SK-N-MC (cell line): ENCODE measurements at regions not wholly inside any gene's neighbourhood (a gene's known extent, or its start where the extent isn't known, plus 50 kb on each side); places are given as distances from the start of the nearest gene placed in this dataset.

ENCODE experiments used
- DNase-seq: peaks from one replicate; pipeline ENCODE4 v3.0.0-alpha.2; 2011; ENCODE audit warnings: low read depth, low spot score
- H3K27ac ChIP-seq: fragments of 200-600 bp; sonication (generic); 2 replicates; pipeline ENCODE4 v1.5.1; 2016; ENCODE audit warnings: mixed run types
- H3K36me3 ChIP-seq: fragments of 200-600 bp; sonication (generic); 2 replicates; pipeline ENCODE4 v1.6.1; 2017; ENCODE audit warnings: antibody characterized with exemption, low read length, mixed read lengths; ENCODE audit not compliant: insufficient read depth
- H3K4me3 ChIP-seq: fragments of 200-600 bp; sonication (generic); 2 replicates; pipeline ENCODE4 v1.5.1; 2016
- H3K9ac ChIP-seq: fragments of 200-600 bp; sonication (generic); 2 replicates; pipeline ENCODE4 v1.8.0; 2017; ENCODE audit warnings: mixed run types, mixed read lengths; ENCODE audit not compliant: insufficient read length
- H3K9me3 ChIP-seq: fragments of 200-600 bp; sonication (generic); 2 replicates; pipeline ENCODE4 v1.6.1; 2017; ENCODE audit warnings: low read depth, mild to moderate bottlenecking, antibody characterized with exemption, low read length, moderate library complexity, mixed read lengths
- EZH2 ChIP-seq: fragments of 200-600 bp; sonication (generic); IDR thresholded peaks from one replicate; pipeline ENCODE4 v1.6.1; 2017; ENCODE audit warnings: antibody characterized with exemption
- FOXP2 ChIP-seq: optimal IDR thresholded peaks from 2 replicates; pipeline ENCODE3; 2011; ENCODE audit warnings: mild to moderate bottlenecking, moderate library complexity; ENCODE audit not compliant: insufficient read depth; ENCODE audit errors: extremely low read length, control extremely low read depth
- POLR2AphosphoS5 ChIP-seq: IDR thresholded peaks from 2 replicates; pipeline ENCODE4 v1.6.1; 2012; ENCODE audit warnings: mild to moderate bottlenecking, low read depth, low read length, borderline replicate concordance

GRCh38 chr13:97715763-97716162 is 237.7 kb upstream of the IPO5 start:
- H3K9me3 ChIP-seq, result no peaks in the 10 kb centered on the region
- TF ChIP-seq EZH2 (no peak), POLR2AphosphoS5 (no peak), FOXP2 (no peak)
- H3K27ac ChIP-seq, result no peak overlapping the region
- no peak for DNase-seq
- no peak overlapping the region for H3K4me3 ChIP-seq
- H3K9ac ChIP-seq, result no peak overlapping the region
- H3K36me3 ChIP-seq, result no peaks in the 10 kb centered on the region

GRCh38 chr13:97716746-97717145 is 236.7 kb upstream of the IPO5 start:
- no peak for DNase-seq

GRCh38 chr13:97719736-97720135 is 233.7 kb upstream of the IPO5 start:
- DNase-seq, result no peak
- no peaks in the 10 kb centered on the region for H3K9me3 ChIP-seq
- no peaks in the 10 kb centered on the region for H3K36me3 ChIP-seq
- H3K27ac ChIP-seq, result no peak overlapping the region
- H3K4me3 ChIP-seq, result no peak overlapping the region
- TF ChIP-seq EZH2 (no peak), FOXP2 (no peak), POLR2AphosphoS5 (no peak)
- H3K9ac ChIP-seq, result no peak overlapping the region

More at GRCh38 chr13:97716746-97717145, 236.7 kb upstream of the IPO5 start:
- Histone ChIP-seq H3K9ac (no peak overlapping the region), H3K36me3 (no peaks in the 10 kb centered on the region), H3K27ac (no peak overlapping the region), H3K9me3 (no peaks in the 10 kb centered on the region), H3K4me3 (no peak overlapping the region)
- TF ChIP-seq EZH2 (no peak), FOXP2 (no peak)

DNA sequence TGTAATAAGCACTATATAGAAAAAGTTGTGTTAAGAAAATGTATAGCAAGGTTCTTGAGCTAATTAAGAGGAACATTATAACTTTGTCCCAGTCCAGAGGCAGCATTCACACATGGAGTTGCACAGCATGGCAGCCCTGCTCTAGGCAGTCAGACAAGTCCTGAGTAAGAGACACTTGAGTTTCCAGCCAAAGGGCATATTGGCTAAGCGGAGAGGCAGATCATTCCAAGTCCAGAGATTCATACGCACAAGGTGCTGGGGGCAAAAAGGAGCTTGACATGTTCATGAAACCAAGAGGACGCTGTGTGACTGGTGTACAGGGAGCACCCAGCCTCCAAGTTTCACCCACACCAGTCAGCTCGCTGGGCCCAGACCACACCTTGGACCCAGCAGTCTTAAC is 232.6 kb upstream of the IPO5 start:
- Histone ChIP-seq H3K9ac (no peak overlapping the region), H3K9me3 (no peaks in the 10 kb centered on the region), H3K36me3 (no peaks in the 10 kb centered on the region), H3K4me3 (no peak overlapping the region), H3K27ac (no peak overlapping the region)
- no peak for DNase-seq
- TF ChIP-seq POLR2AphosphoS5 (no peak), FOXP2 (no peak), EZH2 (no peak)

GRCh38 chr13:97723655-97724054 is 229.8 kb upstream of the IPO5 start:
- DNase-seq, result no peak
- no peak overlapping the region for H3K27ac ChIP-seq
- H3K9ac ChIP-seq, result no peak overlapping the region
- TF ChIP-seq EZH2 (no peak), FOXP2 (no peak), POLR2AphosphoS5 (no peak)
- no peaks in the 10 kb centered on the region for H3K36me3 ChIP-seq
- H3K4me3 ChIP-seq, result no peak overlapping the region
- no peaks in the 10 kb centered on the region for H3K9me3 ChIP-seq

- TF ChIP-seq EZH2, result no peak
- DNase-seq, result no peak
- no peak overlapping the region for H3K4me3 ChIP-seq
- no peaks in the 10 kb centered on the region for H3K36me3 ChIP-seq
- no peaks in the 10 kb centered on the region for H3K9me3 ChIP-seq
- no peak overlapping the region for H3K9ac ChIP-seq
- H3K27ac ChIP-seq, result no peak overlapping the region
These were observed 229.0 kb upstream of the IPO5 start for GRCh38 chr13:97724450-97724849.

- Histone ChIP-seq H3K36me3 (no peaks in the 10 kb centered on the region), H3K9ac (no peak overlapping the region), H3K9me3 (no peaks in the 10 kb centered on the region), H3K4me3 (no peak overlapping the region), H3K27ac (no peak overlapping the region)
- no peak for DNase-seq
- no peak for TF ChIP-seq EZH2
- no peak for TF ChIP-seq FOXP2
These were observed 226.7 kb upstream of the IPO5 start for GRCh38 chr13:97726664-97727280.

- TF ChIP-seq EZH2 (no peak), FOXP2 (no peak), POLR2AphosphoS5 (no peak)
- Histone ChIP-seq H3K27ac (no peak overlapping the region), H3K9ac (no peak overlapping the region), H3K4me3 (no peak overlapping the region), H3K36me3 (no peaks in the 10 kb centered on the region), H3K9me3 (no peaks in the 10 kb centered on the region)
- DNase-seq, result no peak
These were observed 225.5 kb upstream of the IPO5 start for GRCh38 chr13:97727991-97728390.

DNA sequence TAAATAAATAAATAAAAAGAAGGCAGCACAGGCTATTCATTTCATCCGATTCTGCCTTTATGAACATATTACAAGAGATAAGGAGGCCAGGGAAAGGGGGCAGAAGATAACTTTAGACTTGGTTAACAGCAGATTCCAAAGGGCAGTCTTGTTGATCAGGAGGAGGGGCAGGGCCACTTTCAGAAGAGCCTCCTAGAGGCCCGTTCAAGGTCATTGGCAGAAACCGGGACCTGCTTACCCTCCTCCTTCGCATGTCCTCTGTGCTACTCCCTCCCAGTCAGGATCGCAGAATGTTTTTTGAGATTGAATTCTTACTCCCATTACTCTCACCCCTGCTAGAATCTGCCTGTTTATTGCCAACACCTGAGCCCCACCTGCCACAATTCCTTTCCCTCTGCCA is 217.0 kb upstream of the IPO5 start:
- TF ChIP-seq EZH2 (no peak), POLR2AphosphoS5 (no peak), FOXP2 (no peak)
- H3K27ac ChIP-seq, result no peak overlapping the region
- no peaks in the 10 kb centered on the region for H3K9me3 ChIP-seq
- no peaks in the 10 kb centered on the region for H3K36me3 ChIP-seq
- H3K4me3 ChIP-seq, result no peak overlapping the region
- H3K9ac ChIP-seq, result no peak overlapping the region
- DNase-seq, result no peak

DNA sequence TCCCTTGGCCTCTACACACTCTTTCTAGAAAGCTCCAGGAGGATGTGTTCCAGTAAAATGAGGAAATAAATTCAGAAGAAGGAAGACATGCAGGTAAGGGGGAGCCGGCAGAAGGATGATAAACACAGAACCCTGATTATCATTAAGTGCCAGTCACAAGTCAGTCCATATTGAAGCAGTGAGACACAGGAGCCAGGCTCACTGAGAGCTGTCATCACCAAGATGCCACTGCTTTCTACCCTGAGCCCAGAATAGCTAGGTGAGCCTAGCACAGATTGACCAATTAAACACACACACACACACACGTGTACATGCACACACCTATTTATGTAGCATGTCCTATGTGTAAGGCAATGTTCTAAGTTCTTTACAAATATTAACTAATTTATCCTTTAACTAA is 211.4 kb upstream of the IPO5 start:
- no peak for DNase-seq
- no peaks in the 10 kb centered on the region for H3K9me3 ChIP-seq

More for the DNA sequence above, 211.4 kb upstream of the IPO5 start:
- TF ChIP-seq POLR2AphosphoS5 (no peak), EZH2 (no peak), FOXP2 (no peak)
- Histone ChIP-seq H3K9ac (no peak overlapping the region), H3K36me3 (no peaks in the 10 kb centered on the region), H3K4me3 (no peak overlapping the region), H3K27ac (no peak overlapping the region)
